ENCODE measurements at regions not wholly inside any gene's neighbourhood (a gene's known extent, or its start where the extent isn't known, plus 50 kb on each side); places are given as distances from the start of the nearest gene placed in this dataset.
A peak's percentile ranks its signal among the peaks of the same experiment; 100 is the strongest.

- no peak for DNase-seq
These were observed 1262.5 kb downstream of the EFNB2 start for GRCh38 chr13:105272660-105273631.

- DNase-seq = no peak
These were observed 1268.8 kb downstream of the EFNB2 start for GRCh38 chr13:105266615-105267014.

GRCh38 chr13:105262579-105262978 is 1272.9 kb downstream of the EFNB2 start:
- no peak for DNase-seq

GRCh38 chr13:105259426-105259825 is 1276.0 kb downstream of the EFNB2 start:
- no peak for DNase-seq

GRCh38 chr13:105255472-105255871 is 1280.0 kb downstream of the EFNB2 start:
- DNase-seq = no peak

GRCh38 chr13:105251293-105251692 is 1284.2 kb downstream of the EFNB2 start:
- DNase-seq = no peak

GRCh38 chr13:105247830-105248229 is 1287.6 kb downstream of the EFNB2 start:
- no peak for DNase-seq

GRCh38 chr13:105240371-105240770 is 1295.1 kb downstream of the EFNB2 start:
- DNase-seq = no peak

- DNase-seq = no peak
These were observed 1303.0 kb downstream of the EFNB2 start for GRCh38 chr13:105232439-105232838.

- no peak for DNase-seq
These were observed 1303.5 kb downstream of the EFNB2 start for GRCh38 chr13:105232006-105232405.

GRCh38 chr13:105231579-105231978 is 1303.9 kb downstream of the EFNB2 start:
- no peak for DNase-seq

- peak; percentile 57 for DNase-seq
These were observed 1314.6 kb downstream of the EFNB2 start for GRCh38 chr13:105220881-105221280.

- DNase-seq = peak; percentile 6
These were observed 1315.4 kb downstream of the EFNB2 start for GRCh38 chr13:105220063-105220462.

GRCh38 chr13:105219651-105220050 is 1315.8 kb downstream of the EFNB2 start:
- DNase-seq = no peak

- DNase-seq = no peak
These were observed 1322.0 kb downstream of the EFNB2 start for GRCh38 chr13:105213512-105213911.

- DNase-seq = no peak
These were observed 1327.7 kb downstream of the EFNB2 start for GRCh38 chr13:105207572-105208293.

- peak; percentile 60 for DNase-seq
These were observed 1333.1 kb downstream of the EFNB2 start for GRCh38 chr13:105202354-105202753.

- no peak for DNase-seq
These were observed 1334.1 kb downstream of the EFNB2 start for GRCh38 chr13:105201351-105201750.

GRCh38 chr13:105200181-105200580 is 1335.3 kb downstream of the EFNB2 start:
- DNase-seq = no peak

GRCh38 chr13:105196052-105196451 is 1339.4 kb downstream of the EFNB2 start:
- DNase-seq = peak; percentile 95

GRCh38 chr13:105193026-105193425 is 1342.4 kb downstream of the EFNB2 start:
- DNase-seq = no peak

GRCh38 chr13:105184201-105184600 is 1351.3 kb downstream of the EFNB2 start:
- no peak for DNase-seq

GRCh38 chr13:105177265-105177900 is 1358.1 kb downstream of the EFNB2 start:
- peak; percentile 68 for DNase-seq
